ENCODE measurements at regions not wholly inside any gene's neighbourhood (a gene's known extent, or its start where the extent isn't known, plus 50 kb on each side); places are given as distances from the start of the nearest gene placed in this dataset.

DNA sequence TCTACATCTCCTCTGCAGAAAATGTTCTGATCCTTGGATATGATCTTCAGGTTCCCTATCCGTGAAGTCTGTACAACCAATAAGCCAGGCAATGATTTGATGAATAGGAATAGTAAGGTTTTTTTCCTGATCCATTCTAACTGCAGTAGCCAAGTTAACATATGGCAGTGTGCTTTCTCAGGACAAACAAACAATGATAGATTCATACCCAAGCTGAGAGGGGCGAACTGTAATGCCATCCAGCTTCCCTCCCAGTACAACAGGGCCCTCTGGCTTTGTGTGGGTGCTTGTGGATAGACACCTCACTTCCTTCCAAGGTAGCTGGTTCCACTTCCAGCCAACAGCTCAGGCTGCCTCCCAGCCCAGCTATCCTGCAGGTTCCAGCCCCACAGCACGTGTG lies 359.2 kb downstream of the CDH26 start:
- TF ChIP-seq, protein P1, sequence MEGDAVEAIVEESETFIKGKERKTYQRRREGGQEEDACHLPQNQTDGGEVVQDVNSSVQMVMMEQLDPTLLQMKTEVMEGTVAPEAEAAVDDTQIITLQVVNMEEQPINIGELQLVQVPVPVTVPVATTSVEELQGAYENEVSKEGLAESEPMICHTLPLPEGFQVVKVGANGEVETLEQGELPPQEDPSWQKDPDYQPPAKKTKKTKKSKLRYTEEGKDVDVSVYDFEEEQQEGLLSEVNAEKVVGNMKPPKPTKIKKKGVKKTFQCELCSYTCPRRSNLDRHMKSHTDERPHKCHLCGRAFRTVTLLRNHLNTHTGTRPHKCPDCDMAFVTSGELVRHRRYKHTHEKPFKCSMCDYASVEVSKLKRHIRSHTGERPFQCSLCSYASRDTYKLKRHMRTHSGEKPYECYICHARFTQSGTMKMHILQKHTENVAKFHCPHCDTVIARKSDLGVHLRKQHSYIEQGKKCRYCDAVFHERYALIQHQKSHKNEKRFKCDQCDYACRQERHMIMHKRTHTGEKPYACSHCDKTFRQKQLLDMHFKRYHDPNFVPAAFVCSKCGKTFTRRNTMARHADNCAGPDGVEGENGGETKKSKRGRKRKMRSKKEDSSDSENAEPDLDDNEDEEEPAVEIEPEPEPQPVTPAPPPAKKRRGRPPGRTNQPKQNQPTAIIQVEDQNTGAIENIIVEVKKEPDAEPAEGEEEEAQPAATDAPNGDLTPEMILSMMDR (IDR thresholded peaks at IDR 0.05; ENCODE audit: insufficient read depth, low read length) = no peak
- TF ChIP-seq POLR2AphosphoS5 (IDR thresholded peaks at IDR 0.05; ENCODE audit: low read depth) (no peak), SPI1 (IDR thresholded peaks at IDR 0.05; ENCODE audit: borderline replicate concordance, low read depth) (no peak)

Data from HL-60 (cell line).